ENCODE measurements at regions not wholly inside any gene's neighbourhood (a gene's known extent, or its start where the extent isn't known, plus 50 kb on each side); places are given as distances from the start of the nearest gene placed in this dataset.

- TF ChIP-seq ARID4B (CRISPR knock-in tag; IDR thresholded peaks at IDR 0.05) (no peak), ZNF699 (CRISPR knock-in tag; IDR thresholded peaks at IDR 0.05; ENCODE audit: insufficient replicate concordance) (no peak), DMBX1 (CRISPR knock-in tag; IDR thresholded peaks at IDR 0.05; ENCODE audit: borderline replicate concordance) (no peak), ZNF696 (CRISPR knock-in tag; conservative IDR thresholded peaks at IDR 0.05) (no peak)
Measured at GRCh38 chr12:94062796-94063635, 85.4 kb upstream of the PLXNC1 start (continued).

- intact Hi-C loops (cut with micrococcal nuclease): no loop called here
- ATAC-seq: peak; percentile 58
- TF ChIP-seq LEF1 (IDR thresholded peaks at IDR 0.05) (no peak), ERF (CRISPR knock-in tag; IDR thresholded peaks at IDR 0.05) (no peak), ZNF75A (CRISPR knock-in tag; IDR thresholded peaks at IDR 0.05) (no peak), ZNF197 (CRISPR knock-in tag; IDR thresholded peaks at IDR 0.05; ENCODE audit: low read depth) (no peak), FOXA1 (IDR thresholded peaks at IDR 0.05; ENCODE audit: borderline replicate concordance) (no peak), HEY1 (CRISPR knock-in tag; IDR thresholded peaks at IDR 0.05; ENCODE audit: borderline replicate concordance) (no peak), LCOR (CRISPR knock-in tag; IDR thresholded peaks at IDR 0.05) (no peak)
Measured at GRCh38 chr12:94070520-94070919, 77.9 kb upstream of the PLXNC1 start.

More at GRCh38 chr12:94070520-94070919, 77.9 kb upstream of the PLXNC1 start:
- Histone ChIP-seq H4K20me1 (replicated peaks; ENCODE audit: control insufficient read depth, insufficient read depth, low read length) (no peaks in the 10 kb centered on the region), H3K27me3 (ENCODE audit: control insufficient read depth in 2 of 2, insufficient read depth in 2 of 2, low read length in 2 of 2) (peaks cover 0 to 11% of the 10 kb centered on the region in 2 experiments; a peak in 3 of 5 replicates), H3K9me3 (replicated peaks; ENCODE audit: control insufficient read depth, insufficient read depth, low read depth, low read length) (no peaks in the 10 kb centered on the region), H2AFZ (ENCODE audit: low read depth, low read length) (no peak overlapping the region), H3K4me1 (replicated peaks in 1 of 2; ENCODE audit: control insufficient read depth in 2 of 2, insufficient read depth in 2 of 2, low read length in 2 of 2) (peaks cover 0 to 2% of the 10 kb centered on the region in 2 experiments; a peak in 2 of 5 replicates), H3K27ac (ENCODE audit: extremely low read depth, low read depth, low read length) (no peak overlapping the region), H3K36me3 (ENCODE audit: control insufficient read depth, insufficient read depth, low read length) (no peaks in the 10 kb centered on the region), H3K4me3 (no peak overlapping the region), H3K79me2 (ENCODE audit: control insufficient read depth, insufficient read depth, low read length) (no peaks in the 10 kb centered on the region), H3K4me2 (ENCODE audit: insufficient read depth, low read length) (no peak overlapping the region), H3K9me1 (ENCODE audit: control insufficient read depth, insufficient read depth, low read length) (no peaks in the 10 kb centered on the region), H3K9ac (ENCODE audit: insufficient read depth in 1 of 2, low read depth in 2 of 2, low read length in 2 of 2) (no peak overlapping the region)
- BruUV-seq (replicated peaks): no TSS peak
- CTCF ChIA-PET (ENCODE audit: low intra/inter-chr PET ratio): no interaction called here
- WGBS (ENCODE audit: insufficient coverage, low coverage, missing lambda C conversion rate): 10% methylated on average over 3 of the region's 5 CpGs
- DNase-seq (ENCODE audit: extremely low read depth in 1 of 4, low spot score in 3 of 4) (no peak), FAIRE-seq (no peak)
- in situ Hi-C loops (cut with MboI): no loop called here
- POLR2A ChIA-PET: no interaction called here

Measured in K562 (cell line).